ENCODE measurements at regions not wholly inside any gene's neighbourhood (a gene's known extent, or its start where the extent isn't known, plus 50 kb on each side); places are given as distances from the start of the nearest gene placed in this dataset.

DNA sequence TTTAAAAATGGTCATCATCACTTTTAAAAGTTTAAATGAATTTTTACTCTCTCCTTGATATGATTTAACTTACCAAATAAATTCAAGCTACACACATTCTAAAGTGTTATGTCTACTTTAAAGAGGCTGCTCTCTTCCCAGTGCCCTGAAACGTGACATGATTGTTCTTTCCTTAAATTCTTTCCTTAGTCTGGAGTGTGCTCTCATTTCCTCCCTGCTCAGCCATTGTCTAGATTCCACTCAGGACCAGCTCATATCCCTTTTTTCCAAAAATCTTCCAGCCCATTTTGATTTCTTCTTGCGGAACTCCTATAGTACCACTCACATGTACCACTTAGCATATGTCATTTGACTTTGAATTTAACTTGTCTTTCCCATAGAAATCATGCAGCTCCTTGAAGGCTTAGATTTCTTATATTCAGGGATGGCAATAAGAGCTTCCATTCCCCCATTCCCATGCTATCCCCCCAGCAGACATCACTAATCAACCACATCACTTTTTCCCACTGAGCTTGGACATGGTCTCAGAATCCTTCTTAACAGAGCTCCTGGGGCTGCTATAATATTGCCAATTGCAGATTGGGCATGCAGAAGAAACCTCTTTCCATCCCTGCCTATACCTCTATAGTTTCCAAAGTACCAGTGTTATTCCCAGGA is 54.7 kb upstream of the ITPKB start:
- no peak for TF ChIP-seq POLR2A (IDR thresholded peaks at IDR 0.05)
- TF ChIP-seq, protein P1, sequence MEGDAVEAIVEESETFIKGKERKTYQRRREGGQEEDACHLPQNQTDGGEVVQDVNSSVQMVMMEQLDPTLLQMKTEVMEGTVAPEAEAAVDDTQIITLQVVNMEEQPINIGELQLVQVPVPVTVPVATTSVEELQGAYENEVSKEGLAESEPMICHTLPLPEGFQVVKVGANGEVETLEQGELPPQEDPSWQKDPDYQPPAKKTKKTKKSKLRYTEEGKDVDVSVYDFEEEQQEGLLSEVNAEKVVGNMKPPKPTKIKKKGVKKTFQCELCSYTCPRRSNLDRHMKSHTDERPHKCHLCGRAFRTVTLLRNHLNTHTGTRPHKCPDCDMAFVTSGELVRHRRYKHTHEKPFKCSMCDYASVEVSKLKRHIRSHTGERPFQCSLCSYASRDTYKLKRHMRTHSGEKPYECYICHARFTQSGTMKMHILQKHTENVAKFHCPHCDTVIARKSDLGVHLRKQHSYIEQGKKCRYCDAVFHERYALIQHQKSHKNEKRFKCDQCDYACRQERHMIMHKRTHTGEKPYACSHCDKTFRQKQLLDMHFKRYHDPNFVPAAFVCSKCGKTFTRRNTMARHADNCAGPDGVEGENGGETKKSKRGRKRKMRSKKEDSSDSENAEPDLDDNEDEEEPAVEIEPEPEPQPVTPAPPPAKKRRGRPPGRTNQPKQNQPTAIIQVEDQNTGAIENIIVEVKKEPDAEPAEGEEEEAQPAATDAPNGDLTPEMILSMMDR (IDR thresholded peaks at IDR 0.05), result no peak

Data from heart left ventricle (tissue), 13 donors.